ENCODE measurements at regions not wholly inside any gene's neighbourhood (a gene's known extent, or its start where the extent isn't known, plus 50 kb on each side); places are given as distances from the start of the nearest gene placed in this dataset.
A peak's percentile ranks its signal among the peaks of the same experiment; 100 is the strongest.
"Not testable (repeated sequence)": the region's sequence is repeated elsewhere in the genome, so short reads cannot be mapped to it uniquely, and the experiment has no call there.

- Histone ChIP-seq H3K36me3 (no peaks in the 10 kb centered on the region), H3K9me3 (replicated peaks) (no peaks in the 10 kb centered on the region), H3K4me1 (replicated peaks) (peaks cover 31% of the 10 kb centered on the region), H3K27me3 (replicated peaks) (no peaks in the 10 kb centered on the region), H3K27ac (no peak overlapping the region), H3K4me3 (no peak overlapping the region)
- no peak for DNase-seq (ENCODE audit: low read depth in 1 of 2, low spot score in 2 of 2)
Observed at GRCh38 chr12:127482950-127483349, 784.0 kb upstream of the TMEM132C start.

GRCh38 chr12:127485528-127485927, 781.4 kb upstream of the TMEM132C start:
- DNase-seq (ENCODE audit: low read depth in 1 of 2, low spot score in 2 of 2) = peak; percentile 60 to 85
- Histone ChIP-seq H3K36me3 (no peaks in the 10 kb centered on the region), H3K4me3 (no peak overlapping the region), H3K4me1 (replicated peaks) (peaks cover 19% of the 10 kb centered on the region), H3K27ac (no peak overlapping the region), H3K27me3 (replicated peaks) (no peaks in the 10 kb centered on the region), H3K9me3 (replicated peaks) (no peaks in the 10 kb centered on the region)

GRCh38 chr12:127487031-127487430, 779.9 kb upstream of the TMEM132C start:
- no peaks in the 10 kb centered on the region for H3K9me3 ChIP-seq (replicated peaks)
- peaks cover 29% of the 10 kb centered on the region for H3K4me1 ChIP-seq (replicated peaks)
- no peaks in the 10 kb centered on the region for H3K27me3 ChIP-seq (replicated peaks)
- H3K27ac ChIP-seq = no peak overlapping the region
- no peaks in the 10 kb centered on the region for H3K36me3 ChIP-seq
- DNase-seq (ENCODE audit: low read depth in 1 of 2, low spot score in 2 of 2) = no peak
- H3K4me3 ChIP-seq = no peak overlapping the region

GRCh38 chr12:127489061-127489460, 777.9 kb upstream of the TMEM132C start:
- Histone ChIP-seq H3K27me3 (replicated peaks) (no peaks in the 10 kb centered on the region), H3K27ac (no peak overlapping the region), H3K4me3 (no peak overlapping the region), H3K36me3 (no peaks in the 10 kb centered on the region), H3K4me1 (replicated peaks) (peaks cover 29% of the 10 kb centered on the region), H3K9me3 (replicated peaks) (no peaks in the 10 kb centered on the region)
- no peak for DNase-seq (ENCODE audit: low read depth in 1 of 2, low spot score in 2 of 2)

GRCh38 chr12:127494961-127495915, 771.7 kb upstream of the TMEM132C start:
- no peak overlapping the region for H3K4me3 ChIP-seq
- no peaks in the 10 kb centered on the region for H3K27me3 ChIP-seq (replicated peaks)
- DNase-seq (ENCODE audit: low read depth in 1 of 2, low spot score in 2 of 2) = no peak
- no peak overlapping the region for H3K27ac ChIP-seq
- H3K36me3 ChIP-seq = no peaks in the 10 kb centered on the region
- no peaks in the 10 kb centered on the region for H3K9me3 ChIP-seq (replicated peaks)
- H3K4me1 ChIP-seq (replicated peaks) = peaks cover 10% of the 10 kb centered on the region

- Histone ChIP-seq H3K4me1 (replicated peaks) (peaks cover 2% of the 10 kb centered on the region; the same call in 1 of the 2 replicates), H3K27me3 (replicated peaks) (no peaks in the 10 kb centered on the region), H3K9me3 (replicated peaks) (no peaks in the 10 kb centered on the region), H3K4me3 (no peak overlapping the region), H3K27ac (no peak overlapping the region), H3K36me3 (no peaks in the 10 kb centered on the region)
- no peak for DNase-seq (ENCODE audit: low read depth in 1 of 2, low spot score in 2 of 2)
Observed at GRCh38 chr12:127496255-127496654, 770.7 kb upstream of the TMEM132C start.

- Histone ChIP-seq H3K36me3 (no peaks in the 10 kb centered on the region), H3K4me1 (replicated peaks) (no peaks in the 10 kb centered on the region), H3K4me3 (no peak overlapping the region), H3K9me3 (replicated peaks) (no peaks in the 10 kb centered on the region), H3K27ac (no peak overlapping the region), H3K27me3 (replicated peaks) (no peaks in the 10 kb centered on the region)
- no peak for DNase-seq (ENCODE audit: low read depth in 1 of 2, low spot score in 2 of 2)
Observed at GRCh38 chr12:127500512-127501035, 766.4 kb upstream of the TMEM132C start.

GRCh38 chr12:127501916-127502315, 765.1 kb upstream of the TMEM132C start:
- DNase-seq (ENCODE audit: low read depth in 1 of 2, low spot score in 2 of 2) = no peak
- no peaks in the 10 kb centered on the region for H3K4me1 ChIP-seq (replicated peaks)
- no peak overlapping the region for H3K4me3 ChIP-seq
- H3K27me3 ChIP-seq (replicated peaks) = no peaks in the 10 kb centered on the region
- H3K36me3 ChIP-seq = no peaks in the 10 kb centered on the region
- no peaks in the 10 kb centered on the region for H3K9me3 ChIP-seq (replicated peaks)
- H3K27ac ChIP-seq = no peak overlapping the region

- Histone ChIP-seq H3K27me3 (replicated peaks) (no peaks in the 10 kb centered on the region), H3K4me1 (replicated peaks) (no peaks in the 10 kb centered on the region), H3K27ac (no peak overlapping the region), H3K9me3 (replicated peaks) (no peaks in the 10 kb centered on the region), H3K36me3 (no peaks in the 10 kb centered on the region), H3K4me3 (no peak overlapping the region)
- no peak for DNase-seq (ENCODE audit: low read depth in 1 of 2, low spot score in 2 of 2)
Observed at GRCh38 chr12:127503246-127503645, 763.7 kb upstream of the TMEM132C start.

- not testable (repeated sequence) for DNase-seq (ENCODE audit: low read depth in 1 of 2, low spot score in 2 of 2); H3K4me1 ChIP-seq (replicated peaks); H3K27ac ChIP-seq
Observed at GRCh38 chr12:127503996-127504395, 763.0 kb upstream of the TMEM132C start.

GRCh38 chr12:127504874-127505273, 762.1 kb upstream of the TMEM132C start:
- H3K4me1 ChIP-seq (replicated peaks) = peaks cover 13% of the 10 kb centered on the region
- H3K9me3 ChIP-seq (replicated peaks) = no peaks in the 10 kb centered on the region
- no peak overlapping the region for H3K4me3 ChIP-seq
- no peak overlapping the region for H3K27ac ChIP-seq
- H3K27me3 ChIP-seq (replicated peaks) = no peaks in the 10 kb centered on the region
- DNase-seq (ENCODE audit: low read depth in 1 of 2, low spot score in 2 of 2) = no peak
- no peaks in the 10 kb centered on the region for H3K36me3 ChIP-seq

More at GRCh38 chr12:127503996-127504395, 763.0 kb upstream of the TMEM132C start:
- H3K4me3 ChIP-seq; H3K36me3 ChIP-seq; H3K9me3 ChIP-seq (replicated peaks); H3K27me3 ChIP-seq (replicated peaks): not testable (repeated sequence)

GRCh38 chr12:127507341-127507740, 759.6 kb upstream of the TMEM132C start:
- DNase-seq (ENCODE audit: low read depth in 1 of 2, low spot score in 2 of 2) = no peak
- no peaks in the 10 kb centered on the region for H3K9me3 ChIP-seq (replicated peaks)
- no peaks in the 10 kb centered on the region for H3K36me3 ChIP-seq
- no peak overlapping the region for H3K27ac ChIP-seq
- peaks cover 17% of the 10 kb centered on the region for H3K4me1 ChIP-seq (replicated peaks)
- no peaks in the 10 kb centered on the region for H3K27me3 ChIP-seq (replicated peaks)
- no peak overlapping the region for H3K4me3 ChIP-seq

GRCh38 chr12:127509066-127509778, 757.7 kb upstream of the TMEM132C start:
- DNase-seq (ENCODE audit: low read depth in 1 of 2, low spot score in 2 of 2) = peak; percentile 62 to 80

GRCh38 chr12:127515941-127516340, 751.0 kb upstream of the TMEM132C start:
- no peaks in the 10 kb centered on the region for H3K27me3 ChIP-seq (replicated peaks)
- H3K4me3 ChIP-seq = no peak overlapping the region
- peaks cover 23% of the 10 kb centered on the region for H3K4me1 ChIP-seq (replicated peaks)
- no peaks in the 10 kb centered on the region for H3K9me3 ChIP-seq (replicated peaks)
- peak overlapping the region; percentile 75 for H3K27ac ChIP-seq
- DNase-seq (ENCODE audit: low read depth in 1 of 2, low spot score in 2 of 2) = peak in 1 of 2 experiments; percentile 60
- no peaks in the 10 kb centered on the region for H3K36me3 ChIP-seq

More at GRCh38 chr12:127509066-127509778, 757.7 kb upstream of the TMEM132C start:
- H3K27me3 ChIP-seq (replicated peaks) = no peaks in the 10 kb centered on the region
- peaks cover 17% of the 10 kb centered on the region for H3K4me1 ChIP-seq (replicated peaks)
- H3K27ac ChIP-seq = peak overlapping the region; percentile 44
- H3K36me3 ChIP-seq = no peaks in the 10 kb centered on the region
- H3K9me3 ChIP-seq (replicated peaks) = no peaks in the 10 kb centered on the region
- no peak overlapping the region for H3K4me3 ChIP-seq
